ENCODE measurements at regions not wholly inside any gene's neighbourhood (a gene's known extent, or its start where the extent isn't known, plus 50 kb on each side); places are given as distances from the start of the nearest gene placed in this dataset.

DNA sequence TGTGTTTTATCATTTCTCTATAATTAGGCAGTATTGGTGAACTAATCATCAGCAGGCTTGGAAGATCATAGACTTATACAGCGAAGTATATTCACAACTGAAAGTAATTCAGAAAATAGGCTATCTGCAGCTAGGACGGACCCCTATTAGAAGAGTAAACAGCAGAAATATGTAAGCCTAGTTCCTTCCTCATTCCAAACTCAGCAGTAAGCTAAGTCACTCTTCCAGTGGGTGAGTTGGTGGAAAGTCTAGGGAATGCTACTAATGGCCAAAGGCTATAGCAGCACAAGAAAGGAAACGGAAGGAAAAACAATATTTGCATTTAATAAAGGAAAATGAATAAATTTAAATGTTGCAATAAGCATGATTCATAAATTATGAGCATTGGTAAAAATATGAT lies 918.1 kb upstream of the TMPRSS15 start:
- DNase-seq (ENCODE audit: extremely low read depth, insufficient read length): no peak
- Histone ChIP-seq H3K27me3 (replicated peaks; ENCODE audit: control insufficient read depth, insufficient read depth, low read length) (no peaks in the 10 kb centered on the region), H3K4me3 (replicated peaks; ENCODE audit: low read depth, low read length) (no peak overlapping the region), H3K36me3 (ENCODE audit: control insufficient read depth, insufficient read depth, low read length) (no peaks in the 10 kb centered on the region)
- TF ChIP-seq, protein P1, sequence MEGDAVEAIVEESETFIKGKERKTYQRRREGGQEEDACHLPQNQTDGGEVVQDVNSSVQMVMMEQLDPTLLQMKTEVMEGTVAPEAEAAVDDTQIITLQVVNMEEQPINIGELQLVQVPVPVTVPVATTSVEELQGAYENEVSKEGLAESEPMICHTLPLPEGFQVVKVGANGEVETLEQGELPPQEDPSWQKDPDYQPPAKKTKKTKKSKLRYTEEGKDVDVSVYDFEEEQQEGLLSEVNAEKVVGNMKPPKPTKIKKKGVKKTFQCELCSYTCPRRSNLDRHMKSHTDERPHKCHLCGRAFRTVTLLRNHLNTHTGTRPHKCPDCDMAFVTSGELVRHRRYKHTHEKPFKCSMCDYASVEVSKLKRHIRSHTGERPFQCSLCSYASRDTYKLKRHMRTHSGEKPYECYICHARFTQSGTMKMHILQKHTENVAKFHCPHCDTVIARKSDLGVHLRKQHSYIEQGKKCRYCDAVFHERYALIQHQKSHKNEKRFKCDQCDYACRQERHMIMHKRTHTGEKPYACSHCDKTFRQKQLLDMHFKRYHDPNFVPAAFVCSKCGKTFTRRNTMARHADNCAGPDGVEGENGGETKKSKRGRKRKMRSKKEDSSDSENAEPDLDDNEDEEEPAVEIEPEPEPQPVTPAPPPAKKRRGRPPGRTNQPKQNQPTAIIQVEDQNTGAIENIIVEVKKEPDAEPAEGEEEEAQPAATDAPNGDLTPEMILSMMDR (IDR thresholded peaks at IDR 0.05; ENCODE audit: insufficient read depth, low read length, poor library complexity, severe bottlenecking): no peak

DNA sequence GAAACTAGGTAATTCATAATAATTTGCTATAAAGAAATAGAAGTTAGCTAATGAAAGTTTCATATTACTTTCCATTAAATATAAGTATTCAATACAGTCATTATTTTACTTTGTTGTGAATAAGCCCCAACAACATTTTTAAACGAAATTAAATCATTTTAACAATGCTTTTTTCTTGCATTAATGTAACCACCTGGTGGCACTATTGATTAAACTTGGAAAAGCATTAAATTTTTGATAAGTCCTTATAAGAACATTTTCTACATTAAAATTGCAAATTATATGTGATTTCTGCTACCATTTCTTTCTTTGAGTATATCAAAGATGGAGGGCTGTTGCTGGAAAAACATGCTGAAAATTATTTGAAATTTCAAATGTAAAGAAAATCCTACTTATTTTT lies 918.8 kb upstream of the TMPRSS15 start:
- no peak for DNase-seq (ENCODE audit: extremely low read depth, insufficient read length)
- TF ChIP-seq, protein P1 (IDR thresholded peaks at IDR 0.05; ENCODE audit: insufficient read depth, low read length, poor library complexity, severe bottlenecking): peak; percentile 21
- no peak overlapping the region for H3K4me3 ChIP-seq (replicated peaks; ENCODE audit: low read depth, low read length)

DNA sequence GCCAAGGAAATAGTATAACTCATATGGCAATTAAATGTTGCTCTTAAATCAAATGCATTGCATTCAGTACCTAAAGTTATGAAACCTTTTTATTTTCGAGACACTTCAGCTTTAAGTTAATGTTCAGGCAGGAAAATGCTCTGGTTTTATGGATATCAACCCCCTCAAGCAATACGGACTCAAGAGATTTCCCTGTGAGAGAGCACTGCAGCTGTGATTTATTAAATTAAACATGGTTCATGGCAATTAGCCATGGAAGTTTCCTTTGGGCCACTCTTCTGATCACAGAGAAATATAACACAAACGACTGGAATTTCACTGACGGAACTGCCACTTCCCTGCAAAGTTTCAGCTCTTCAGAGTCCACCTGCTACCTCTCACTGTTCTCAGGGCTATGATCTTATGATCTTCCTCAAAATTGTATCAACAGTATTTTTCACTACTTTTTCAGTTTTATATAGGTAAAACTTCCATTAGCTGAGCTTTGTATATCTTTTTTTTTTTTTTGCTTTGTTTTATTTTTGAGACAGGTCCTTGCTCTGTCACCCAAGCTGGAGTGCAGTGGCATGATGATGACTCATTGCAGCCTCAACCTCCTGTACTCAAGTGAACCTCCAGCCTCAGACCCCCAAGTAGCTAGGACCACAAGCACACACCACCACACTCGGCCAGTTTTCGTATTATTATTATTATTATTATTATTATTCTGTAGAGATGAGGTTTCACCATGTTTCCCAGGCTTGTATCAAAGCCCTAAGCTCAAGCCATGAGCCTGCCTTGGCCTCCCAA lies 923.1 kb upstream of the TMPRSS15 start:
- no peak overlapping the region for H3K4me3 ChIP-seq (replicated peaks; ENCODE audit: low read depth, low read length)
- TF ChIP-seq, protein P1 (IDR thresholded peaks at IDR 0.05; ENCODE audit: insufficient read depth, low read length, poor library complexity, severe bottlenecking): no peak
- no peak for DNase-seq (ENCODE audit: extremely low read depth, insufficient read length)
- no peaks in the 10 kb centered on the region for H3K27me3 ChIP-seq (replicated peaks; ENCODE audit: control insufficient read depth, insufficient read depth, low read length)
- no peaks in the 10 kb centered on the region for H3K36me3 ChIP-seq (ENCODE audit: control insufficient read depth, insufficient read depth, low read length)

More for the DNA sequence above, 918.8 kb upstream of the TMPRSS15 start:
- no peaks in the 10 kb centered on the region for H3K36me3 ChIP-seq (ENCODE audit: control insufficient read depth, insufficient read depth, low read length)
- no peaks in the 10 kb centered on the region for H3K27me3 ChIP-seq (replicated peaks; ENCODE audit: control insufficient read depth, insufficient read depth, low read length)

GRCh38 chr21:19328954-19329353 lies 925.4 kb upstream of the TMPRSS15 start:
- no peak for DNase-seq (ENCODE audit: extremely low read depth, insufficient read length)
- Histone ChIP-seq H3K36me3 (ENCODE audit: control insufficient read depth, insufficient read depth, low read length) (no peaks in the 10 kb centered on the region), H3K4me3 (replicated peaks; ENCODE audit: low read depth, low read length) (no peak overlapping the region), H3K27me3 (replicated peaks; ENCODE audit: control insufficient read depth, insufficient read depth, low read length) (no peaks in the 10 kb centered on the region)
- TF ChIP-seq, protein P1 (IDR thresholded peaks at IDR 0.05; ENCODE audit: insufficient read depth, low read length, poor library complexity, severe bottlenecking): no peak

DNA sequence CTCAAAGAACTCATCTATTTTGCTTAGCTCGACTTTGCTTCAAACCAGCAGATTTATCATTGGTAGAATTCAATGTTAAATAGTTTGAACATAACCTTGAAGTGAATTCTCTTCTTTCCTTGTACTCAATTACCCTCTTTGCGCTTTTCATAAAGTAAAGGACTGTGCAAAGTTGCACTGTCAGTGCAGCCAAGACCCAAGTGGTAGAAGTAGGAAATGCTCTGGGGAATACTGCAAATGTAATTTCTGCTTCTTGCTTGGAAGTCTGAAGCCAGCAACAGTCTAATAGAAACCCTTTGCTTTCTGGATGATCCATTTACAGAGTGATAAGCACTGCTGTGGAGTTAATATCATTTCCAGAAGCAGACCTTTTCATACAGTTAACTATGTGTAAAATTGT lies 936.7 kb upstream of the TMPRSS15 start:
- no peaks in the 10 kb centered on the region for H3K27me3 ChIP-seq (replicated peaks; ENCODE audit: control insufficient read depth, insufficient read depth, low read length)
- H3K36me3 ChIP-seq (ENCODE audit: control insufficient read depth, insufficient read depth, low read length): no peaks in the 10 kb centered on the region
- TF ChIP-seq, protein P1 (IDR thresholded peaks at IDR 0.05; ENCODE audit: insufficient read depth, low read length, poor library complexity, severe bottlenecking): no peak
- no peak overlapping the region for H3K4me3 ChIP-seq (replicated peaks; ENCODE audit: low read depth, low read length)
- DNase-seq (ENCODE audit: extremely low read depth, insufficient read length): no peak

Data from GM06990 (cell line).